Immature natural killer cell (primary cell): ENCODE measurements at regions not wholly inside any gene's neighbourhood (a gene's known extent, or its start where the extent isn't known, plus 50 kb on each side); places are given as distances from the start of the nearest gene placed in this dataset.
"Not testable (repeated sequence)": the region's sequence is repeated elsewhere in the genome, so short reads cannot be mapped to it uniquely, and the experiment has no call there.

Experiments
- DNase-seq, 3 donors: peaks; one replicate each; pipeline ENCODE4 v3.0.0; 2022; ENCODE audit warnings: mixed read lengths in 1 of 3
- H3K27ac Mint-ChIP-seq, 6 donors: one replicate each; pipeline ENCODE4 v1.8.0; 2020; ENCODE audit warnings: mixed read lengths in 6 of 6, mild to moderate bottlenecking in 5 of 6, inconsistent platforms in 4 of 6, moderate library complexity in 3 of 6
- H3K27me3 Mint-ChIP-seq, 3 donors: one replicate each; pipeline ENCODE4 v1.8.0; 2020 to 2021; ENCODE audit warnings: low read depth in 3 of 3, mild to moderate bottlenecking in 3 of 3, mixed read lengths in 3 of 3, moderate library complexity in 3 of 3, inconsistent platforms in 1 of 3
- H3K36me3 Mint-ChIP-seq, 3 donors: one replicate each; pipeline ENCODE4 v1.8.0; 2020; ENCODE audit warnings: mixed read lengths in 3 of 3, inconsistent platforms in 2 of 3, mild to moderate bottlenecking in 2 of 3
- H3K4me1 Mint-ChIP-seq, 2 donors: one replicate each; pipeline ENCODE4 v1.8.0; 2020; ENCODE audit warnings: inconsistent platforms in 2 of 2, mild to moderate bottlenecking in 2 of 2, mixed read lengths in 2 of 2, moderate library complexity in 1 of 2
- H3K4me3 Mint-ChIP-seq, 5 donors: one replicate each; pipeline ENCODE4 v1.8.0; 2020; ENCODE audit warnings: mild to moderate bottlenecking in 5 of 5, mixed read lengths in 5 of 5, inconsistent platforms in 3 of 5, moderate library complexity in 3 of 5
- H3K9me3 Mint-ChIP-seq, 6 donors: one replicate each; pipeline ENCODE4 v1.8.0; 2020; ENCODE audit warnings: mild to moderate bottlenecking in 6 of 6, mixed read lengths in 6 of 6, inconsistent platforms in 4 of 6, moderate library complexity in 3 of 6

DNA sequence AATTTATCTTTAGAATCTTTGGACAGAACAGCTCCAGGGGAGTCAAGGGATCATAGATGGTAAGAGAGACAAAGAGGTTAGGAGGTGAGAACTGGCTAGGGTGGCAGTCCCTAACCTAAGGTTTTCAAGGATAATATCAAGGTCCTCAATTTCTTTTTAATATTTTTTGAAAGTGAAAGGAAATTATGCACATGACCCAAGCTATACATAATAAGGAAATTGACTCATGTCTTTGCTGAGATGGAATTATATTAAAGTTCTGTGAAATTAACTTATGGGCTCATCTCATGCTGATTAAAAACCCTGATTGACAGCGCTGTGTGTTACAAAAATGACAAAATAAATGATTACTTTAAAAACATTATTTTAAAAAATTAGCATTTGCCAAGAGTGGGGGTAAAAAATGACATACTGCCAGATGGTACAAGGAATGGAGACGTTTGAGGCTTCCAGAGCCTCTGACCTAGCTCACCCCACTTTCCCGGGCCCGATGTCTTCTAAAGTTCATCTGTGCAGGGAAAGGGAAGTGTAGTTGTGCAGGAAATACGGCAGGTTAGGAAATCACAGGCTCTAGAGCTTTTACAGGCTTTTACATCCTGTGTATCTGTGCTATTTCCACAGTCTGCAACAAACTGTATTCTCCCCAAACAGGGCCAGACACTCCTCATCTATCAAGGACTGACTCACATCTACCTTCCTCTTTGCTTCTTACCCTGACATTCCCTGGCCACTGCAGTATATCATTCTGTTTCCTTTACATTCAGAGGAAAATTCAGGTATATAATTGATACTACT, 185.6 kb upstream of the PRSS58 start:
- Mint-ChIP-seq H3K9me3 (no peaks in the 10 kb centered on the region), H3K27ac (no peak overlapping the region), H3K36me3 (no peaks in the 10 kb centered on the region), H3K27me3 (peaks cover 2 to 5% (median 3%) of the 10 kb centered on the region in 3 donors), H3K4me3 (no peak overlapping the region), H3K4me1 (peaks cover 3 to 7% of the 10 kb centered on the region in 2 donors)
- DNase-seq: no peak

DNA sequence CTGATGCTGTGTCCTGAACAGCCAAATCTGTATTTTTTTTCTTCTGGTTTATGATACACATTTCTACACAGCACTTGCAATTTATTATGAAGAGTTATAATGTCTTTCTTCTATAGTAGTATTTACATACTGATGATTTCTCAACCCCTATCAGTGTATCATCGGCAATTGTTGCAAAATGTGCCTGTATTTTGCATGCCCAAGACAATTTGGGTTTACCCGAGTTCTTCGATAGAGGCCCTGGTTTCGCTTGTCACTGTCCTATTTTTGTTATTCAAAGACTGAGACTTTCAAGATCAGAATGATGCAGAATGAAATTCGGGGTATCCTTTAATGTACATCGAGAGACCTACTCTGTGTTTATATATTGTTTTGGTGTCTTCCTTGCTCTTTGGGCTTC, 184.5 kb upstream of the PRSS58 start:
- no peak overlapping the region for H3K4me3 Mint-ChIP-seq
- no peak overlapping the region for H3K27ac Mint-ChIP-seq
- H3K4me1 Mint-ChIP-seq: peaks cover 3 to 7% of the 10 kb centered on the region in 2 donors
- no peaks in the 10 kb centered on the region for H3K36me3 Mint-ChIP-seq
- no peak for DNase-seq
- H3K9me3 Mint-ChIP-seq: no peaks in the 10 kb centered on the region
- H3K27me3 Mint-ChIP-seq: peaks cover 2 to 5% (median 3%) of the 10 kb centered on the region in 3 donors

- Mint-ChIP-seq H3K4me1 (peaks cover 5 to 8% of the 10 kb centered on the region in 2 donors), H3K9me3 (no peaks in the 10 kb centered on the region), H3K36me3 (no peaks in the 10 kb centered on the region), H3K4me3 (no peak overlapping the region), H3K27ac (no peak overlapping the region), H3K27me3 (peaks cover 2 to 5% (median 5%) of the 10 kb centered on the region in 3 donors)
- no peak for DNase-seq
These were observed 183.1 kb upstream of the PRSS58 start for GRCh38 chr7:142440906-142441411.

GRCh38 chr7:142440219-142440905, 182.5 kb upstream of the PRSS58 start:
- Mint-ChIP-seq H3K4me1 (peaks cover 11 to 14% of the 10 kb centered on the region in 2 donors), H3K9me3 (no peaks in the 10 kb centered on the region), H3K4me3 (no peak overlapping the region), H3K27me3 (peaks cover 2 to 5% (median 5%) of the 10 kb centered on the region in 3 donors), H3K36me3 (no peaks in the 10 kb centered on the region), H3K27ac (no peak overlapping the region)
- no peak for DNase-seq

DNA sequence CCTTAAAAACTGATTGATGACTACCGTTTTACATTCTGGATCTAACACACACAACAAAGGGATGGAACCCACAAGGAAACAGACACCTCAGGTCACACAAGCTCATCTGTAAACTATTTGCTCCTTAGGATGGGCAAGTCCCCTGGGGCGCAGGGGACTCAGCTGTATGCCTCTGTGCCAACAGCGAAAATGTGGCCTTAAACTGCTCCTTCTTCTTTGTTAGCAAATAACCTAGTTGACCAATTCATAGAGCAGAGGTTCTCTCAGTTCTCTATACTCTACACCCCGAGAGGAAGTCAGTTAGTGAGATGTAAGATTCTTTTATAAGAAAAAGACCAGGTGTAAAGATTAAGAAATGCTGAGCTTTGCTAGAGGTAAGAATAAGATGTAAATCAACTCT, 181.9 kb upstream of the PRSS58 start:
- DNase-seq: no peak
- peaks cover 2 to 5% (median 4%) of the 10 kb centered on the region in 3 donors for H3K27me3 Mint-ChIP-seq
- no peak overlapping the region for H3K4me3 Mint-ChIP-seq
- H3K9me3 Mint-ChIP-seq: no peaks in the 10 kb centered on the region
- peaks cover 15 to 20% of the 10 kb centered on the region in 2 donors for H3K4me1 Mint-ChIP-seq
- H3K36me3 Mint-ChIP-seq: no peaks in the 10 kb centered on the region
- H3K27ac Mint-ChIP-seq: no peak overlapping the region

- no peaks in the 10 kb centered on the region for H3K9me3 Mint-ChIP-seq
- no peak overlapping the region for H3K4me3 Mint-ChIP-seq
- no peak overlapping the region for H3K27ac Mint-ChIP-seq
- DNase-seq: no peak
- H3K4me1 Mint-ChIP-seq: peaks cover 22 to 28% of the 10 kb centered on the region in 2 donors
- no peaks in the 10 kb centered on the region for H3K36me3 Mint-ChIP-seq
- H3K27me3 Mint-ChIP-seq: peaks cover 2 to 5% (median 4%) of the 10 kb centered on the region in 3 donors
These were observed 181.2 kb upstream of the PRSS58 start for GRCh38 chr7:142438923-142439515.

DNA sequence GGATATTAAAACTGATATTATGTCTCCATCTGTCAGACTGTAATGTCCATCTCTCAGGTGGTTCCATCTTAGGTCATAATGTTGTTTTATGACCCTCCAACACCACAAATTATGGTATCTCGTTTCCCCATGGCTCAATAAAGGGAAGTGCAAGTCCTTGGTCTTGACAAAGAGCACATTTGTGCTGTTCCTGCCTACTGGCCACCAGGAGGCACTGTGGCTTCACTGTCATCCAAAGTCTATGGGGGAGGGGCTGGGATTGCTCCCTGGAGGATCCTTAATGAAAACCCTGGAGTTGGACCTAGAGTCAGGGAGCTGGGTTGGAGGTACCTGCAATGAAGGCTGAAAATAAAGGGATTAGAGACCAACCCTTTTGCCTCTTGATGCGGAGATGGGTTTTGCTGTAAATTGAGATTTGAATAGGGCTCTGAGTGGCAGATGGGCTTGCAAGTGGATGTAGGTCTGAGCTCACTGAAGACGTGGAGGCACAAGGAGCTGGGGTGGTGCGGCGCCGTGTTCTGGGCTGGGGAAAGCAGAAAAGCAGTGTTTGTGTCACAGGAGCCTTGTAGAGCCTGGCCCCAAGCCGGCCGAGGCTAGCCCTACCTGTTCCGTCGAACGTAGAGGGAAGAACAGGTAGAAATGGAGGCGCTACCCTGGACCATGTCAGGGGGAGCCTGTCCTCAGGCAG, 180.5 kb upstream of the PRSS58 start:
- no peak for DNase-seq
- no peaks in the 10 kb centered on the region for H3K36me3 Mint-ChIP-seq
- H3K9me3 Mint-ChIP-seq: no peaks in the 10 kb centered on the region
- no peak overlapping the region for H3K27ac Mint-ChIP-seq
- no peak overlapping the region for H3K4me3 Mint-ChIP-seq
- peaks cover 25 to 31% of the 10 kb centered on the region in 2 donors for H3K4me1 Mint-ChIP-seq
- peaks cover 2 to 7% (median 4%) of the 10 kb centered on the region in 3 donors for H3K27me3 Mint-ChIP-seq

GRCh38 chr7:142437741-142438140, 179.9 kb upstream of the PRSS58 start:
- H3K27ac Mint-ChIP-seq: no peak overlapping the region
- peaks cover 2 to 6% (median 4%) of the 10 kb centered on the region in 3 donors for H3K27me3 Mint-ChIP-seq
- no peaks in the 10 kb centered on the region for H3K9me3 Mint-ChIP-seq
- H3K4me3 Mint-ChIP-seq: no peak overlapping the region
- DNase-seq: no peak
- no peaks in the 10 kb centered on the region for H3K36me3 Mint-ChIP-seq
- H3K4me1 Mint-ChIP-seq: peaks cover 25 to 31% of the 10 kb centered on the region in 2 donors

- no peak for DNase-seq
- Mint-ChIP-seq H3K27me3 (peaks cover 2% of the 10 kb centered on the region in 3 donors), H3K4me1 (peaks cover 25 to 31% of the 10 kb centered on the region in 2 donors), H3K9me3 (no peaks in the 10 kb centered on the region), H3K36me3 (no peaks in the 10 kb centered on the region), H3K27ac (no peak overlapping the region), H3K4me3 (no peak overlapping the region)
These were observed 178.7 kb upstream of the PRSS58 start for GRCh38 chr7:142436601-142437000.

DNA sequence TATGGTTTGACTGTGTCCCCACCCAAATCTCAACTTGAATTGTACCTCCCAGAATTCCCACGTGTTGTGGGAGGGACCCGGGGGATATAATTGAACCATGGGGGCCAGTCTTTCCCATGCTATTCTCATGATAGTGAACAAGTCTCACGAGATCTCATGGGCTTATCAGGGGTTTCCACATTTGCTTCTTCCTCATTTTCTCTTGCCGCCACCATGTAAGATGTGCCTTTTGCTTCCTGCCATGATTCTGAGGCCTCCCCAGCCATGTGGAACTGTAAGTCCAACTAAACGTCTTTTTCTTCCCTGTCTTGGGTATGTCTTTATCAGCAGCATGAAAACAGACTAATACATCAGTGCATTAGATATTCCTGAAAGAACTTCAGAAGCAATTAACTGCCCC, 177.7 kb upstream of the PRSS58 start:
- not testable (repeated sequence) for DNase-seq, H3K27me3 Mint-ChIP-seq, H3K9me3 Mint-ChIP-seq, H3K36me3 Mint-ChIP-seq
- Mint-ChIP-seq H3K4me3 (peak overlapping the region in 3 of 5 donors; percentile 19 to 51 (median 23)), H3K4me1 (peaks cover 22 to 24% of the 10 kb centered on the region in 2 donors), H3K27ac (peak overlapping the region in 1 of 6 donors; percentile 20)

DNA sequence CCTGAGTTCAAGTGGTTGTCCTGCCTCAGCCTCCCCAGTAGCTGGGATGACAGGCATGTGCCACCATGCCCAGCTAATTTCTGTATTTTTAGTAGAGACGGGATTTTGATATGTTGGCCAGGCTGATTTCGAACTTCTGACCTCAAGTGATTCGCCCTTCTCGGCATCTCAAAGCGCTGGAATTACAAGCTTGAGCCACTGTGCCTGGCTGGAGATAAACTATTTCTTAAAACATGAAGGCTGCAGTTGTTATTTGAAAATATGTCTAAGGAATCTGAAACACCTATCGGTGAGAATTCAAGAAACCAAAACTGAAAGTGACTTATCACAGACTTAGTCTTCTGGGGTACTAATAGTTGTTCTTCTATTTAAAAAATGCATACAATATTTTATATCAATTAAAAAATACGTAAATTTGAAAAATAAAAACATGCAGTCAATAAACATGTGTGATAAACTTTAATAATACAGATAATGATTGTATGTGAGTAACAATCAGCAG, 176.9 kb upstream of the PRSS58 start:
- H3K4me1 Mint-ChIP-seq: peaks cover 22 to 24% of the 10 kb centered on the region in 2 donors
- peak overlapping the region in 4 of 6 donors; percentile 18 to 70 (median 40) for H3K27ac Mint-ChIP-seq
- H3K36me3 Mint-ChIP-seq: no peaks in the 10 kb centered on the region
- DNase-seq: no peak
- no peaks in the 10 kb centered on the region for H3K9me3 Mint-ChIP-seq
- peak overlapping the region; percentile 66 to 82 (median 79) for H3K4me3 Mint-ChIP-seq
- H3K27me3 Mint-ChIP-seq: peaks cover 2 to 4% (median 3%) of the 10 kb centered on the region in 3 donors

DNA sequence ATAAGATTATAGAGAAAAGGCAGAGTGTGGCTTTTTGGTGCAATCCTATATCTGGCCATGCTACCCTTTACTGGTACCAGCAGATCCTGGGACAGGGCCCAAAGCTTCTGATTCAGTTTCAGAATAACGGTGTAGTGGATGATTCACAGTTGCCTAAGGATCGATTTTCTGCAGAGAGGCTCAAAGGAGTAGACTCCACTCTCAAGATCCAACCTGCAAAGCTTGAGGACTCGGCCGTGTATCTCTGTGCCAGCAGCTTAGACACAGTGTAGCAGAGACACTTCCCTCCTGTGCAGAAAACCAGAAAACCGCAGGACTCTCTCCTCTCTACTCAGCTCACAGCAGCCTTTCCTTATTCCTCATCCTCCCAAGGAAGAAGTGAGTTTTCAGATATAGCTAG, 176.3 kb upstream of the PRSS58 start:
- not testable (repeated sequence) for H3K9me3 Mint-ChIP-seq, H3K36me3 Mint-ChIP-seq, DNase-seq, H3K27me3 Mint-ChIP-seq
- H3K4me3 Mint-ChIP-seq: peak overlapping the region; percentile 40 to 82 (median 77)
- peak overlapping the region in 1 of 6 donors; percentile 70 for H3K27ac Mint-ChIP-seq
- H3K4me1 Mint-ChIP-seq: peaks cover 22 to 24% of the 10 kb centered on the region in 2 donors

GRCh38 chr7:142432377-142432776, 174.5 kb upstream of the PRSS58 start:
- Mint-ChIP-seq H3K27me3 (peaks cover 2 to 4% (median 2%) of the 10 kb centered on the region in 3 donors), H3K4me1 (peaks cover 22 to 24% of the 10 kb centered on the region in 2 donors), H3K4me3 (no peak overlapping the region), H3K27ac (no peak overlapping the region), H3K36me3 (no peaks in the 10 kb centered on the region), H3K9me3 (no peaks in the 10 kb centered on the region)
- DNase-seq: no peak
